ENCODE measurements at regions not wholly inside any gene's neighbourhood (a gene's known extent, or its start where the extent isn't known, plus 50 kb on each side); places are given as distances from the start of the nearest gene placed in this dataset.

DNA sequence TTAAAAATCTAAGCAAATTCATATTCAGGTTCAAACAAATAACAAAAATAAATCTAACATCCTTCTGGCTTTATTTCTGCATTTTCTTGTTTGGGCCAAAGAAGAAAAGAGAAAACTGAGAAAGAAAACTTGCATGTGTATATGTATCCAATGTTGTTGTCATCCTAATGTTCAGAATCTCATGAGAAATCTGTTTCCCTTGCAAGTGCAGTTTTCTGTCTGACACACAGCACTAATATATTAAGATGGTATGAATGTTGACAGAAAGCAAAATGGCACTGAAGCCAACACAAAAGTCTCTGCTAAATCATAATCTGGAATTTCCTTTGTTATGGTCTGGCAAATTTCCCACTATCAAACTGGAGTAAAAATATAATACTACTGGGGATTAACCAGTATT is 235.9 kb downstream of the HGF start:
- Histone ChIP-seq H3K27me3 (ENCODE audit: control insufficient read depth in 2 of 2, insufficient read depth in 2 of 2, low read length in 2 of 2) (no peaks in the 10 kb centered on the region), H3K4me1 (ENCODE audit: control insufficient read depth in 2 of 2, insufficient read depth in 2 of 2, low read length in 2 of 2) (no peaks in the 10 kb centered on the region), H3K9me3 (ENCODE audit: control insufficient read depth in 2 of 3, low read length in 3 of 3) (no peaks in the 10 kb centered on the region), H3K27ac (ENCODE audit: low read depth, low read length) (no peak overlapping the region), H3K4me3 (ENCODE audit: low read length) (no peak overlapping the region), H3K36me3 (ENCODE audit: control insufficient read depth in 2 of 3, insufficient read depth in 3 of 3, low read length in 3 of 3) (no peaks in the 10 kb centered on the region)
- peaks cover 0 to 1% (median 0%) of the 10 kb centered on the region in 7 donors for H3K4me1 Mint-ChIP-seq
- no peak overlapping the region for H3K4me3 Mint-ChIP-seq
- ATAC-seq (no peak), DNase-seq (no peak)
- no peak overlapping the region for H3K27ac Mint-ChIP-seq
- H3K27me3 Mint-ChIP-seq, result no peaks in the 10 kb centered on the region
- no peaks in the 10 kb centered on the region for H3K36me3 Mint-ChIP-seq
- H3K9me3 Mint-ChIP-seq, result peaks cover 0 to 5% (median 2%) of the 10 kb centered on the region in 11 donors
- CTCF ChIA-PET, result no interaction called here
- intact Hi-C loops (cut with micrococcal nuclease), result no loop called here
- POLR2A ChIA-PET, result no interaction called here

DNA sequence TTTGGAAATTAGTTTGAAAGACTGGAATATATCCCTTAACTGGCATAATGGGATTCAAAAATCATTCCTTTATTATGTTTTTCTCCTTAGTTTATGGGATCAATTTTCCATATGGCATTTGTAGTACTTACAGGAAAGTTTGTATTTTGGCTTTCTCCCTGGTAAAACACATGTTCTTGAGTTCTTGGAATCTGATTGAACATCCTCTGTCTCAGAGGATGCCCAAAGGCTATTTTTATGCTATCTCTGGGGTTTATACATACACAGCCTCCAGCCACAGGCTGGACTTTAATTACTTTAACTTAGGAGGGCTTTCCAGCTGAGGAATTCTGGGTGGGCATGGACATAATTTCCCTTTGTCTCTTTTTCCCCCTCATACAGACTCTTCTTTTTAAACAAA is 236.4 kb downstream of the HGF start:
- ChIA-PET CTCF (no interaction called here), POLR2A (no interaction called here)
- no peaks in the 10 kb centered on the region for H3K27me3 ChIP-seq (ENCODE audit: control insufficient read depth in 2 of 2, insufficient read depth in 2 of 2, low read length in 2 of 2)
- Mint-ChIP-seq H3K4me3 (no peak overlapping the region), H3K27me3 (no peaks in the 10 kb centered on the region), H3K4me1 (peaks cover 0 to 1% (median 0%) of the 10 kb centered on the region in 7 donors), H3K36me3 (no peaks in the 10 kb centered on the region), H3K27ac (no peak overlapping the region), H3K9me3 (peaks cover 0 to 5% (median 2%) of the 10 kb centered on the region in 11 donors)
- no peak overlapping the region for H3K27ac ChIP-seq (ENCODE audit: low read depth, low read length)
- H3K36me3 ChIP-seq (ENCODE audit: control insufficient read depth in 2 of 3, insufficient read depth in 3 of 3, low read length in 3 of 3), result no peaks in the 10 kb centered on the region
- no peak for ATAC-seq
- no peak for DNase-seq
- H3K4me3 ChIP-seq (ENCODE audit: low read length), result no peak overlapping the region
- intact Hi-C loops (cut with micrococcal nuclease), result no loop called here
- H3K9me3 ChIP-seq (ENCODE audit: control insufficient read depth in 2 of 3, low read length in 3 of 3), result no peaks in the 10 kb centered on the region
- no peaks in the 10 kb centered on the region for H3K4me1 ChIP-seq (ENCODE audit: control insufficient read depth in 2 of 2, insufficient read depth in 2 of 2, low read length in 2 of 2)

DNA sequence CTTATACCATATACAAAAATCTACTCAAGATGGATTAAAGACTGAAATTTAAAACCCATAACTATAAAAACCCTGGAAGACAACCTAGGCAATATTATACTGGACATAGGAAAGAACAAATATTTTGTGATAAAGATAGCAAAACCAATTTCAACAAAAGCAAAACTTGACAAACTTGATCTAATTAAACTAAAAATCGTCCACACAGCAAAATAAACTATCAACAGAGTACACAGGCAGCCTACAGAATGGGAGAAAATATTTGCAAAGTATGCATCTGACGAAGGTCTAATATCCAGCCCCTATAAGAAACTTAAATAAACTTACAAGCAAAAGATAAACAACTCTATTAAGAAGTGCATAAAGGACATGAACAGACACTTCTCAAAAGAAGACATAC is 240.1 kb downstream of the HGF start:
- ChIA-PET CTCF (no interaction called here), POLR2A (no interaction called here)
- Mint-ChIP-seq H3K27me3 (no peaks in the 10 kb centered on the region), H3K36me3 (no peaks in the 10 kb centered on the region), H3K27ac (no peak overlapping the region), H3K4me1 (no peaks in the 10 kb centered on the region), H3K4me3 (no peak overlapping the region), H3K9me3 (peaks cover 0 to 3% (median 0%) of the 10 kb centered on the region in 11 donors)
- Histone ChIP-seq H3K27me3 (ENCODE audit: control insufficient read depth in 2 of 2, insufficient read depth in 2 of 2, low read length in 2 of 2) (no peaks in the 10 kb centered on the region), H3K4me1 (ENCODE audit: control insufficient read depth in 2 of 2, insufficient read depth in 2 of 2, low read length in 2 of 2) (no peaks in the 10 kb centered on the region), H3K36me3 (ENCODE audit: control insufficient read depth in 2 of 3, insufficient read depth in 3 of 3, low read length in 3 of 3) (no peaks in the 10 kb centered on the region), H3K27ac (ENCODE audit: low read depth, low read length) (no peak overlapping the region), H3K4me3 (ENCODE audit: low read length) (no peak overlapping the region), H3K9me3 (ENCODE audit: control insufficient read depth in 2 of 3, low read length in 3 of 3) (no peaks in the 10 kb centered on the region)
- ATAC-seq, result no peak
- no peak for DNase-seq
- intact Hi-C loops (cut with micrococcal nuclease), result no loop called here

DNA sequence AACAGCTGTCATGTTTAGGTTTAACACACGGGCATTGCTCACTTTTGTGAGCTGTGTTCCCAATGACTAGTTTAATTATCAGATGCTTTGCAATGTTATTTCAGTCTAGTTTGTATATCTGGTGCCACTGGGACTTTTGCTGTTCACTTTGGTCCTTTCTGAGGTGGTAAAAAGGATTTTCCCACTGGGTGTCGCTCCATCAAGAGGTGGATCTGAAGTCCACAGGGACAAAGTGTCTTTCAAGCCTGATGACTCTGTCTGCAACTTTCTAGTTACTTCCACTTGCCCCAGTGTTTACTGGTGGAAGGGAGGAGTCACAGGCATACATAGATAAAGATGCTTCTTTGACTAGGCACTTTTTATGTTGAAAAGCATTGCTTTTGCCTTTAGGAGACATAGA is 242.2 kb downstream of the HGF start:
- intact Hi-C loops (cut with micrococcal nuclease), result no loop called here
- CTCF ChIA-PET, result no interaction called here
- H3K4me3 Mint-ChIP-seq, result no peak overlapping the region
- Histone ChIP-seq H3K4me3 (ENCODE audit: low read length) (no peak overlapping the region), H3K27me3 (ENCODE audit: control insufficient read depth in 2 of 2, insufficient read depth in 2 of 2, low read length in 2 of 2) (no peaks in the 10 kb centered on the region), H3K27ac (ENCODE audit: low read depth, low read length) (no peak overlapping the region), H3K4me1 (ENCODE audit: control insufficient read depth in 2 of 2, insufficient read depth in 2 of 2, low read length in 2 of 2) (no peaks in the 10 kb centered on the region), H3K9me3 (ENCODE audit: control insufficient read depth in 2 of 3, low read length in 3 of 3) (no peaks in the 10 kb centered on the region), H3K36me3 (ENCODE audit: control insufficient read depth in 2 of 3, insufficient read depth in 3 of 3, low read length in 3 of 3) (no peaks in the 10 kb centered on the region)
- no peaks in the 10 kb centered on the region for H3K27me3 Mint-ChIP-seq
- no peaks in the 10 kb centered on the region for H3K36me3 Mint-ChIP-seq
- ATAC-seq (no peak), DNase-seq (no peak)
- POLR2A ChIA-PET, result no interaction called here
- H3K27ac Mint-ChIP-seq, result no peak overlapping the region
- H3K9me3 Mint-ChIP-seq, result peaks cover 0 to 3% (median 0%) of the 10 kb centered on the region in 11 donors
- no peaks in the 10 kb centered on the region for H3K4me1 Mint-ChIP-seq

DNA sequence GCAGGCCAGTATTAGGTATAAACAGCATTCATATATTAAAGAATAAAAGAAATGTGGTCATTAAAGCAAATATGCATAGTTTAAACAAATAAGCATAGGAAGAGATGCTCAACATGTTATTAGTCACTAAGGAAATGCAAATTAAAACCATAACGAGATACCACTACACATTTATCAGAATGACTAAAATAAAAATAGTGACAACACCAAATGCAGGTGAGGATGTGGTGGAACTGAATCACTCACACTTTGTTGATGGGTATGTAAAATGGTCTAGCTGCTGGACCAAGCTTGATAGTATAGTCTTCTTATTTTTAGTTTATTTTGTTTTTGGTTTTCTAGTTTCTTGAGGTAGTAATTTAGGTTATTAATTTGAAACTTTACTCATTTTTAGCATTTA is 242.9 kb downstream of the HGF start:
- no peak for DNase-seq
- intact Hi-C loops (cut with micrococcal nuclease), result no loop called here
- Histone ChIP-seq H3K27ac (ENCODE audit: low read depth, low read length) (no peak overlapping the region), H3K27me3 (ENCODE audit: control insufficient read depth in 2 of 2, insufficient read depth in 2 of 2, low read length in 2 of 2) (no peaks in the 10 kb centered on the region), H3K9me3 (ENCODE audit: control insufficient read depth in 2 of 3, low read length in 3 of 3) (no peaks in the 10 kb centered on the region), H3K36me3 (ENCODE audit: control insufficient read depth in 2 of 3, insufficient read depth in 3 of 3, low read length in 3 of 3) (no peaks in the 10 kb centered on the region), H3K4me1 (ENCODE audit: control insufficient read depth in 2 of 2, insufficient read depth in 2 of 2, low read length in 2 of 2) (no peaks in the 10 kb centered on the region), H3K4me3 (ENCODE audit: low read length) (no peak overlapping the region)
- H3K36me3 Mint-ChIP-seq, result no peaks in the 10 kb centered on the region
- no peaks in the 10 kb centered on the region for H3K27me3 Mint-ChIP-seq
- H3K4me3 Mint-ChIP-seq, result no peak overlapping the region
- H3K4me1 Mint-ChIP-seq, result no peaks in the 10 kb centered on the region
- ATAC-seq, result no peak
- ChIA-PET CTCF (no interaction called here), POLR2A (no interaction called here)
- peaks cover 0 to 5% (median 0%) of the 10 kb centered on the region in 11 donors for H3K9me3 Mint-ChIP-seq
- H3K27ac Mint-ChIP-seq, result no peak overlapping the region

DNA sequence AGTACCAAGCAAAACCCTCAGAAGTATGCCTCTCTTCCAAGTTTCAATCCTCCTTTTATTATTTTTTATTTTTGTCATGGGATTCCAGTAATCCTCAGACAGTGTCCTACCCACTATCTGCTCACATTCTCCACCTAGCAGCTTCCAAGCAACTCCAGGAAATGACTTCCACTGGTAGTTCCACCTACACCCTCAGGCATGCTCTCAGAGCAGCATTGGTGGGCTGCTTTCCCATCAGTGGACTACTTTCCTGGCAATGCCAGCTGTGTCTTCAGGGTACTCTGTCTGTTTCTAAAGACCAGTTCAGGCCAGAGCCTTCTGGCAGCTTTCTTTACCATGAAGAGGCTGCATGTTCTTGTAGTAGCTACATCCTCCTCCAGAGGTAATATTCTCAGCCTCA is 244.0 kb downstream of the HGF start:
- H3K27ac Mint-ChIP-seq, result no peak overlapping the region
- H3K27me3 Mint-ChIP-seq, result no peaks in the 10 kb centered on the region
- Histone ChIP-seq H3K27me3 (ENCODE audit: control insufficient read depth in 2 of 2, insufficient read depth in 2 of 2, low read length in 2 of 2) (no peaks in the 10 kb centered on the region), H3K27ac (ENCODE audit: low read depth, low read length) (no peak overlapping the region), H3K9me3 (ENCODE audit: control insufficient read depth in 2 of 3, low read length in 3 of 3) (no peaks in the 10 kb centered on the region), H3K36me3 (ENCODE audit: control insufficient read depth in 2 of 3, insufficient read depth in 3 of 3, low read length in 3 of 3) (no peaks in the 10 kb centered on the region), H3K4me1 (ENCODE audit: control insufficient read depth in 2 of 2, insufficient read depth in 2 of 2, low read length in 2 of 2) (no peaks in the 10 kb centered on the region), H3K4me3 (ENCODE audit: low read length) (no peak overlapping the region)
- H3K36me3 Mint-ChIP-seq, result no peaks in the 10 kb centered on the region
- POLR2A ChIA-PET, result no interaction called here
- CTCF ChIA-PET, result no interaction called here
- intact Hi-C loops (cut with micrococcal nuclease), result no loop called here
- peaks cover 0 to 5% (median 0%) of the 10 kb centered on the region in 11 donors for H3K9me3 Mint-ChIP-seq
- no peak for ATAC-seq
- H3K4me1 Mint-ChIP-seq, result no peaks in the 10 kb centered on the region
- no peak for DNase-seq
- no peak overlapping the region for H3K4me3 Mint-ChIP-seq

DNA sequence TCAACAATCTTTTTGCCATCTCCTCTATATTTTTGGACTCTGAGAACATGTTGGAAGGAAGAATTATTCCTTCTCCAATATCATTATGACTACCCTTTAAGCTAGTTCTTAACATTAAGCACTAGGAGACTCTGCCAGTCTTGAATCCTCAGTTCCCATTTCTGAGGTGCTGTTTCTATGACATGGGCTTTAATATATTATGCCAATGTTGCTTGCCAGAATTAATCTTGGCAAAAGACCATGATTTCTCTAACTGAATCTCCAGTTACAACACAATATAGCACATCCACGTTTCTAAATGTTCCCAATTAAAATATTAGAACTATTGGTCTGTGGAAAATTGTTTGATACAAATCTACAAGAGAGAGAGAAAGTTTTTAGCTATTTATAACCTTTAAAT is 250.0 kb downstream of the HGF start:
- ChIA-PET POLR2A (no interaction called here), CTCF (no interaction called here)

More for the DNA sequence above, 250.0 kb downstream of the HGF start:
- Mint-ChIP-seq H3K4me1 (no peaks in the 10 kb centered on the region), H3K36me3 (no peaks in the 10 kb centered on the region), H3K27me3 (no peaks in the 10 kb centered on the region), H3K9me3 (peaks cover 0 to 6% (median 0%) of the 10 kb centered on the region in 11 donors), H3K27ac (no peak overlapping the region), H3K4me3 (no peak overlapping the region)
- no peaks in the 10 kb centered on the region for H3K4me1 ChIP-seq (ENCODE audit: control insufficient read depth in 2 of 2, insufficient read depth in 2 of 2, low read length in 2 of 2)
- no peaks in the 10 kb centered on the region for H3K27me3 ChIP-seq (ENCODE audit: control insufficient read depth in 2 of 2, insufficient read depth in 2 of 2, low read length in 2 of 2)
- intact Hi-C loops (cut with micrococcal nuclease), result no loop called here
- DNase-seq (no peak), ATAC-seq (no peak)
- no peaks in the 10 kb centered on the region for H3K36me3 ChIP-seq (ENCODE audit: control insufficient read depth in 2 of 3, insufficient read depth in 3 of 3, low read length in 3 of 3)
- H3K27ac ChIP-seq (ENCODE audit: low read depth, low read length), result no peak overlapping the region
- no peaks in the 10 kb centered on the region for H3K9me3 ChIP-seq (ENCODE audit: control insufficient read depth in 2 of 3, low read length in 3 of 3)
- H3K4me3 ChIP-seq (ENCODE audit: low read length), result no peak overlapping the region

Measured in naive thymus-derived CD4-positive, alpha-beta T cell (primary cell).